GM23338 (cell line): ENCODE measurements at regions not wholly inside any gene's neighbourhood (a gene's known extent, or its start where the extent isn't known, plus 50 kb on each side); places are given as distances from the start of the nearest gene placed in this dataset.

Experiments used
- ATAC-seq: fragments of 200-7000 bp; cut with Tn5 transposase; 3 replicates; pipeline ENCODE4 v1.9.1; 2020
- DNase-seq: peaks from one replicate; pipeline ENCODE4 v3.0.0-alpha.2; 2015; ENCODE audit warnings: low spot score
- H2AFZ ChIP-seq: fragments of 200-600 bp; sonication (generic); 2 replicates; pipeline ENCODE4 v1.8.0; 2016; ENCODE audit warnings: antibody characterized with exemption, mild to moderate bottlenecking, moderate library complexity
- H3F3A ChIP-seq: fragments of 200-600 bp; sonication (generic); replicated peaks from 2 replicates; pipeline ENCODE4 v1.8.0; 2017; ENCODE audit warnings: antibody characterized with exemption, mixed run types, low read depth
- H3K27ac ChIP-seq: fragments of 200-600 bp; sonication (generic); 2 replicates; pipeline ENCODE4 v1.6.1; 2016; ENCODE audit warnings: low read depth
- H3K27me3 ChIP-seq: fragments of 200-600 bp; sonication (generic); 2 replicates; pipeline ENCODE4 v1.8.0; 2016; ENCODE audit warnings: mild to moderate bottlenecking, mixed run types, moderate library complexity; ENCODE audit not compliant: insufficient read depth
- H3K36me3 ChIP-seq: fragments of 200-600 bp; sonication (generic); 2 replicates; pipeline ENCODE4 v1.8.0; 2016; ENCODE audit warnings: mild to moderate bottlenecking; ENCODE audit not compliant: insufficient read depth
- H3K4me1 ChIP-seq: fragments of 200-600 bp; sonication (generic); 2 replicates; pipeline ENCODE4 v1.8.0; 2016; ENCODE audit warnings: mild to moderate bottlenecking, moderate library complexity; ENCODE audit not compliant: insufficient read depth
- H3K4me2 ChIP-seq: fragments of 200-600 bp; sonication (generic); 2 replicates; pipeline ENCODE4 v1.7.1; 2017; ENCODE audit warnings: mixed run types
- H3K4me3 ChIP-seq: fragments of 200-600 bp; sonication (generic); 2 replicates; pipeline ENCODE4 v1.6.1; 2016; ENCODE audit warnings: mixed run types
- H3K79me2 ChIP-seq: fragments of 200-600 bp; sonication (generic); replicated peaks from 2 replicates; pipeline ENCODE4 v1.8.0; 2017; ENCODE audit warnings: mild to moderate bottlenecking; ENCODE audit not compliant: insufficient read depth
- H3K9me2 ChIP-seq: fragments of 200-600 bp; sonication (generic); 2 replicates; pipeline ENCODE4 v1.8.0; 2017; ENCODE audit not compliant: insufficient read depth
- H4K20me1 ChIP-seq: fragments of 200-600 bp; sonication (generic); replicated peaks from 2 replicates; pipeline ENCODE4 v1.8.0; 2017; ENCODE audit warnings: mild to moderate bottlenecking; ENCODE audit not compliant: insufficient read depth
- H3K27ac Mint-ChIP-seq: 2 replicates; pipeline ENCODE4 v1.8.0; 2020; ENCODE audit warnings: inconsistent platforms, mild to moderate bottlenecking, moderate library complexity, mixed read lengths
- H3K27me3 Mint-ChIP-seq: 3 replicates; pipeline ENCODE4 v1.8.0; 2022; ENCODE audit warnings: low read depth, mild to moderate bottlenecking, moderate library complexity, mixed read lengths, inconsistent platforms; ENCODE audit not compliant: insufficient read depth, poor library complexity
- H3K36me3 Mint-ChIP-seq: 3 replicates; pipeline ENCODE4 v1.8.0; 2021; ENCODE audit warnings: low read depth, mild to moderate bottlenecking, inconsistent platforms, moderate library complexity, mixed read lengths
- H3K4me1 Mint-ChIP-seq: 3 replicates; pipeline ENCODE4 v1.8.0; 2020; ENCODE audit warnings: mild to moderate bottlenecking, inconsistent platforms, mixed read lengths
- H3K4me3 Mint-ChIP-seq: 3 replicates; pipeline ENCODE4 v1.8.0; 2021; ENCODE audit warnings: moderate library complexity, mild to moderate bottlenecking, inconsistent platforms, mixed read lengths
- H3K9me3 Mint-ChIP-seq: 3 replicates; pipeline ENCODE4 v1.8.0; 2020; ENCODE audit warnings: moderate library complexity, mild to moderate bottlenecking, inconsistent platforms, mixed read lengths
- CREB1 ChIP-seq: fragments of 250-450 bp; sonication (Bioruptor Pico); IDR thresholded peaks from 2 replicates; pipeline ENCODE4 v1.5.0; 2020; ENCODE audit warnings: low read depth, mild to moderate bottlenecking, moderate library complexity
- ETS1 ChIP-seq: IDR thresholded peaks from 2 replicates; pipeline ENCODE4 v1.6.1; 2016; ENCODE audit warnings: antibody characterized with exemption
- NANOG ChIP-seq: IDR thresholded peaks from 2 replicates; pipeline ENCODE4 v1.6.1; 2016; ENCODE audit warnings: antibody characterized with exemption, borderline replicate concordance
- POLR2AphosphoS5 ChIP-seq: IDR thresholded peaks from 2 replicates; pipeline ENCODE4 v1.6.1; 2016; ENCODE audit warnings: antibody characterized with exemption, low read depth
- STAT1 ChIP-seq: IDR thresholded peaks from one replicate; pipeline ENCODE4 v1.6.1; 2016; ENCODE audit warnings: antibody characterized with exemption; ENCODE audit not compliant: unreplicated experiment
- ZNF114 ChIP-seq: fragments of 250-450 bp; sonication (Bioruptor Pico); IDR thresholded peaks from 2 replicates; pipeline ENCODE4 v1.5.0; 2020; ENCODE audit warnings: mild to moderate bottlenecking, moderate library complexity
- ZNF331 ChIP-seq: fragments of 250-450 bp; sonication (Bioruptor Pico); IDR thresholded peaks from 2 replicates; pipeline ENCODE4 v1.5.0; 2020; ENCODE audit warnings: low read depth, mild to moderate bottlenecking, moderate library complexity
- TF ChIP-seq, protein P1 (sequence below): fragments of 250-450 bp; sonication (Bioruptor Pico); IDR thresholded peaks from 2 replicates; pipeline ENCODE4 v1.5.0; 2020; ENCODE audit warnings: mild to moderate bottlenecking, moderate library complexity

- no peak for TF ChIP-seq CREB1 (CRISPR knock-in tag)
- no peak overlapping the region for H3K4me2 ChIP-seq
- H3K4me1 ChIP-seq: no peaks in the 10 kb centered on the region
- no peaks in the 10 kb centered on the region for H3K9me2 ChIP-seq
- H2AFZ ChIP-seq: no peak overlapping the region
- Mint-ChIP-seq H3K4me3 (no peak overlapping the region), H3K9me3 (peaks cover 3% of the 10 kb centered on the region; the same call in 1 of the 3 replicates), H3K27ac (no peak overlapping the region), H3K4me1 (no peaks in the 10 kb centered on the region), H3K27me3 (peaks cover 2% of the 10 kb centered on the region), H3K36me3 (no peaks in the 10 kb centered on the region)
- H3K27me3 ChIP-seq: no peaks in the 10 kb centered on the region
- no peak overlapping the region for H3K4me3 ChIP-seq
- no peak for ATAC-seq
- no peaks in the 10 kb centered on the region for H3F3A ChIP-seq
- no peaks in the 10 kb centered on the region for H4K20me1 ChIP-seq
- DNase-seq: no peak
- H3K79me2 ChIP-seq: no peaks in the 10 kb centered on the region
- no peaks in the 10 kb centered on the region for H3K36me3 ChIP-seq
- H3K27ac ChIP-seq: no peak overlapping the region
Measured at GRCh38 chr11:82458147-82458546, 275.5 kb downstream of the FAM181B start.

- no peak overlapping the region for H3K4me2 ChIP-seq
- no peaks in the 10 kb centered on the region for H3K9me2 ChIP-seq
- no peaks in the 10 kb centered on the region for H3K4me1 ChIP-seq
- no peaks in the 10 kb centered on the region for H3K4me1 Mint-ChIP-seq
- no peak for DNase-seq
- no peak overlapping the region for H3K4me3 Mint-ChIP-seq
- no peak overlapping the region for H3K4me3 ChIP-seq
- H3K36me3 Mint-ChIP-seq: no peaks in the 10 kb centered on the region
- H3F3A ChIP-seq: no peaks in the 10 kb centered on the region
- H3K27me3 ChIP-seq: no peaks in the 10 kb centered on the region
- H3K9me3 Mint-ChIP-seq: no peaks in the 10 kb centered on the region
- no peaks in the 10 kb centered on the region for H3K79me2 ChIP-seq
- TF ChIP-seq, protein P1, sequence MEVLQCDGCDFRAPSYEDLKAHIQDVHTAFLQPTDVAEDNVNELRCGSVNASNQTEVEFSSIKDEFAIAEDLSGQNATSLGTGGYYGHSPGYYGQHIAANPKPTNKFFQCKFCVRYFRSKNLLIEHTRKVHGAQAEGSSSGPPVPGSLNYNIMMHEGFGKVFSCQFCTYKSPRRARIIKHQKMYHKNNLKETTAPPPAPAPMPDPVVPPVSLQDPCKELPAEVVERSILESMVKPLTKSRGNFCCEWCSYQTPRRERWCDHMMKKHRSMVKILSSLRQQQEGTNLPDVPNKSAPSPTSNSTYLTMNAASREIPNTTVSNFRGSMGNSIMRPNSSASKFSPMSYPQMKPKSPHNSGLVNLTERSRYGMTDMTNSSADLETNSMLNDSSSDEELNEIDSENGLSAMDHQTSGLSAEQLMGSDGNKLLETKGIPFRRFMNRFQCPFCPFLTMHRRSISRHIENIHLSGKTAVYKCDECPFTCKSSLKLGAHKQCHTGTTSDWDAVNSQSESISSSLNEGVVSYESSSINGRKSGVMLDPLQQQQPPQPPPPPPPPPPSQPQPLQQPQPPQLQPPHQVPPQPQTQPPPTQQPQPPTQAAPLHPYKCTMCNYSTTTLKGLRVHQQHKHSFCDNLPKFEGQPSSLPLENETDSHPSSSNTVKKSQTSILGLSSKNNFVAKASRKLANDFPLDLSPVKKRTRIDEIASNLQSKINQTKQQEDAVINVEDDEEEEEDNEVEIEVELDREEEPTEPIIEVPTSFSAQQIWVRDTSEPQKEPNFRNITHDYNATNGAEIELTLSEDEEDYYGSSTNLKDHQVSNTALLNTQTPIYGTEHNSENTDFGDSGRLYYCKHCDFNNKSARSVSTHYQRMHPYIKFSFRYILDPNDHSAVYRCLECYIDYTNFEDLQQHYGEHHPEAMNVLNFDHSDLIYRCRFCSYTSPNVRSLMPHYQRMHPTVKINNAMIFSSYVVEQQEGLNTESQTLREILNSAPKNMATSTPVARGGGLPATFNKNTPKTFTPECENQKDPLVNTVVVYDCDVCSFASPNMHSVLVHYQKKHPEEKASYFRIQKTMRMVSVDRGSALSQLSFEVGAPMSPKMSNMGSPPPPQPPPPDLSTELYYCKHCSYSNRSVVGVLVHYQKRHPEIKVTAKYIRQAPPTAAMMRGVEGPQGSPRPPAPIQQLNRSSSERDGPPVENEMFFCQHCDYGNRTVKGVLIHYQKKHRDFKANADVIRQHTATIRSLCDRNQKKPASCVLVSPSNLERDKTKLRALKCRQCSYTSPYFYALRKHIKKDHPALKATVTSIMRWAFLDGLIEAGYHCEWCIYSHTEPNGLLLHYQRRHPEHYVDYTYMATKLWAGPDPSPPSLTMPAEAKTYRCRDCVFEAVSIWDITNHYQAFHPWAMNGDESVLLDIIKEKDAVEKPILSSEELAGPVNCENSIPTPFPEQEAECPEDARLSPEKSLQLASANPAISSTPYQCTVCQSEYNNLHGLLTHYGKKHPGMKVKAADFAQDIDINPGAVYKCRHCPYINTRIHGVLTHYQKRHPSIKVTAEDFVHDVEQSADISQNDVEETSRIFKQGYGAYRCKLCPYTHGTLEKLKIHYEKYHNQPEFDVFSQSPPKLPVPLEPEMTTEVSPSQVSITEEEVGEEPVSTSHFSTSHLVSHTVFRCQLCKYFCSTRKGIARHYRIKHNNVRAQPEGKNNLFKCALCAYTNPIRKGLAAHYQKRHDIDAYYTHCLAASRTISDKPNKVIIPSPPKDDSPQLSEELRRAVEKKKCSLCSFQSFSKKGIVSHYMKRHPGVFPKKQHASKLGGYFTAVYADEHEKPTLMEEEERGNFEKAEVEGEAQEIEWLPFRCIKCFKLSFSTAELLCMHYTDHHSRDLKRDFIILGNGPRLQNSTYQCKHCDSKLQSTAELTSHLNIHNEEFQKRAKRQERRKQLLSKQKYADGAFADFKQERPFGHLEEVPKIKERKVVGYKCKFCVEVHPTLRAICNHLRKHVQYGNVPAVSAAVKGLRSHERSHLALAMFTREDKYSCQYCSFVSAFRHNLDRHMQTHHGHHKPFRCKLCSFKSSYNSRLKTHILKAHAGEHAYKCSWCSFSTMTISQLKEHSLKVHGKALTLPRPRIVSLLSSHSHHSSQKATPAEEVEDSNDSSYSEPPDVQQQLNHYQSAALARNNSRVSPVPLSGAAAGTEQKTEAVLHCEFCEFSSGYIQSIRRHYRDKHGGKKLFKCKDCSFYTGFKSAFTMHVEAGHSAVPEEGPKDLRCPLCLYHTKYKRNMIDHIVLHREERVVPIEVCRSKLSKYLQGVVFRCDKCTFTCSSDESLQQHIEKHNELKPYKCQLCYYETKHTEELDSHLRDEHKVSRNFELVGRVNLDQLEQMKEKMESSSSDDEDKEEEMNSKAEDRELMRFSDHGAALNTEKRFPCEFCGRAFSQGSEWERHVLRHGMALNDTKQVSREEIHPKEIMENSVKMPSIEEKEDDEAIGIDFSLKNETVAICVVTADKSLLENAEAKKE (CRISPR knock-in tag): no peak
- no peak for TF ChIP-seq ETS1
- no peak for TF ChIP-seq ZNF114 (CRISPR knock-in tag)
- TF ChIP-seq STAT1: no peak
- TF ChIP-seq POLR2AphosphoS5: no peak
- no peak for TF ChIP-seq ZNF331 (CRISPR knock-in tag)
- TF ChIP-seq NANOG: no peak
- no peak for TF ChIP-seq CREB1 (CRISPR knock-in tag)
- H4K20me1 ChIP-seq: no peaks in the 10 kb centered on the region
- H3K27ac ChIP-seq: no peak overlapping the region
- no peak for ATAC-seq
- no peak overlapping the region for H3K27ac Mint-ChIP-seq
- no peak overlapping the region for H2AFZ ChIP-seq
- peaks cover 2% of the 10 kb centered on the region for H3K27me3 Mint-ChIP-seq
- H3K36me3 ChIP-seq: no peaks in the 10 kb centered on the region
Measured at GRCh38 chr11:82450996-82451395, 282.7 kb downstream of the FAM181B start.
